ENCODE measurements at regions not wholly inside any gene's neighbourhood (a gene's known extent, or its start where the extent isn't known, plus 50 kb on each side); places are given as distances from the start of the nearest gene placed in this dataset.

DNA sequence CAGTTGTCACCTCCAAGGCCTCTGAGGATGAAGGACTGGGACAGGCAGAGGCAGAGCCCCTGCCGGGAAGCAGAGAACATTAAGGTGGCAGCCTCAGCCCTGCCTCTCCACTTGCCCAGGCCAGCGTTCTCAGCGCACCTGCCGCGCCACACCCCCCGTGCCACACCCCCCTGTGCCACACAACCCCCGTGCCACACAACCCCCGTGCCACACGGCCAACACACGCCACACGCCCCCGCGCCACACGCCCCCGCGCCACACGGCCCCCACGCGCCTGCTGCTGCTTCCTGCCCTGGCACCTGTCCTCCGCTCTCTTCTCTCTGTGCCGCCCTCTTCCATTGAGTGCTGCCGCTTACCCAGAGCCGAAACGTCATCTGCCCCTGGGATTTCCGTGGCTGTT lies 58.0 kb upstream of the ZFP42 start:
- POLR2A ChIA-PET = no interaction called here
- H3K4me1 Mint-ChIP-seq (ENCODE audit: low read depth) = no peaks in the 10 kb centered on the region
- ATAC-seq (no peak), DNase-seq (no peak)
- CTCF ChIA-PET = no interaction called here
- H3K9me3 Mint-ChIP-seq (ENCODE audit: insufficient read depth) = peaks cover 7% of the 10 kb centered on the region
- no peak overlapping the region for H3K4me3 Mint-ChIP-seq
- H3K36me3 Mint-ChIP-seq (ENCODE audit: low read depth) = no peaks in the 10 kb centered on the region
- H3K27me3 Mint-ChIP-seq (ENCODE audit: low read depth) = no peaks in the 10 kb centered on the region
- H3K27ac Mint-ChIP-seq = no peak overlapping the region

DNA sequence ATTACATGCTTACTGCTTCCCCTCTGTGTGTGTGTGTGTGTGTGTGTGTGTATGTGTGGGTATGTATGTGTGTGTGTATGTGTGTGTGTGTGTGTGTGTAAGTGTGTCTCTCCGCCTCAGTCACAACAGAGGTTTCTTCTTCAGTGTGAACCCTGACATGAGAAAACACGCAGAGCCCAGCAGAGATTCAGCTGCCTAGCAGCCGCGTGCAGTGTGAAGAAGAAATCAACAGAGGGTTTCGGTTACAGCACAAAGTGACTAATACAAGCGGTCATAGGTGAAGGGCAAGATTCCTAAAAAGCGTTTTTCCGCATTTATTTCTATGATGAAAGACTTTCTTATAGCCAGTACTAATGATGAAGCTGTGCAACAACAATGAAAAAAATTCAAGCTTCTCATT lies 55.3 kb upstream of the ZFP42 start:
- Mint-ChIP-seq H3K4me3 (no peak overlapping the region), H3K36me3 (ENCODE audit: low read depth) (no peaks in the 10 kb centered on the region), H3K9me3 (ENCODE audit: insufficient read depth) (peaks cover 4% of the 10 kb centered on the region), H3K27me3 (ENCODE audit: low read depth) (no peaks in the 10 kb centered on the region), H3K4me1 (ENCODE audit: low read depth) (no peaks in the 10 kb centered on the region), H3K27ac (no peak overlapping the region)
- ATAC-seq = no peak
- POLR2A ChIA-PET = no interaction called here
- CTCF ChIA-PET = no interaction called here
- no peak for DNase-seq

DNA sequence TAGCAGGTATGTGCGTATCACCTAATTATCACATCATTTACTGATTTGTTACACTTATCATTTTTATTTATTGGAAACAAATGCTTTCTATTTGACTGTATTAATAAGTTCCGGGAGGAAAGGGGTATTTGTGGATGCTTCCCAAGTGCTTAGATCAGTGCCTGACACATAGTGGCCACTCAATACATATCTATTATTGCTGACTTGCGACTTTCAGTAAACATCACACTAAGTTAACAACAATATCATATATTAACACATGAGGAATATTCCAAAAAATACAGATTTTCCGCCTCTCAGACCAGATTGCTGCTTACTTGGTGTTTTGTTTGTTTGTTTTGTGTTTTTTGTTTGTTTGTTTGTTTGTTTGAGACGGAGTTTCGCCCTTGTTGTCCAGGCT lies 52.6 kb upstream of the ZFP42 start:
- H3K27ac Mint-ChIP-seq = no peak overlapping the region
- no peaks in the 10 kb centered on the region for H3K36me3 Mint-ChIP-seq (ENCODE audit: low read depth)
- ATAC-seq (no peak), DNase-seq (no peak)
- no peaks in the 10 kb centered on the region for H3K4me1 Mint-ChIP-seq (ENCODE audit: low read depth)
- ChIA-PET POLR2A (no interaction called here), CTCF (no interaction called here)
- peaks cover 4% of the 10 kb centered on the region for H3K9me3 Mint-ChIP-seq (ENCODE audit: insufficient read depth)
- H3K4me3 Mint-ChIP-seq = no peak overlapping the region
- H3K27me3 Mint-ChIP-seq (ENCODE audit: low read depth) = no peaks in the 10 kb centered on the region

DNA sequence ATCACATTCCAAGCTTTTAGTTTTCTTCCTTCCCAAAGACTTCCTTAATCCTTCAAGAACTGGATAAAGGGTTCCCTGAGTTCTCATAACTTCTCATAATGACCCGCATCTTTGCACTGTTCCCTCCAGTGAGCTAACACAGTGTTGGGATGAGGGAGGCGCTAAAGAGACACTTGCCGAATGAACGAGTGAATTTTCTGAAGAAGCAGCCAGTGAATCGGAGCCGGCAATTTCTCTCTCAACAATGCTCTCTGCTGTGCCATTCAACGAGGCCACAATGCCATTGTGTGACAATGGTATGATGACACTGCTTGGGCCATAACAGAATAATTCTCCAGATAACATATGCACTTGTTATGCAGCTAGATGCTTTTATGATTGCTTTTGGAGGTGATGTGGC lies 51.4 kb upstream of the ZFP42 start:
- ATAC-seq (no peak), DNase-seq (no peak)
- ChIA-PET POLR2A (no interaction called here), CTCF (no interaction called here)
- H3K36me3 Mint-ChIP-seq (ENCODE audit: low read depth) = no peaks in the 10 kb centered on the region
- no peaks in the 10 kb centered on the region for H3K27me3 Mint-ChIP-seq (ENCODE audit: low read depth)
- no peak overlapping the region for H3K27ac Mint-ChIP-seq
- H3K4me3 Mint-ChIP-seq = no peak overlapping the region
- no peaks in the 10 kb centered on the region for H3K4me1 Mint-ChIP-seq (ENCODE audit: low read depth)
- H3K9me3 Mint-ChIP-seq (ENCODE audit: insufficient read depth) = no peaks in the 10 kb centered on the region
